HFFc6 (cell line): ENCODE measurements at regions not wholly inside any gene's neighbourhood (a gene's known extent, or its start where the extent isn't known, plus 50 kb on each side); places are given as distances from the start of the nearest gene placed in this dataset.

Experiments
- DNase-seq: peaks from one replicate; pipeline ENCODE4 v3.0.0-alpha.2; 2018
- H3K27ac Mint-ChIP-seq: 2 replicates; pipeline ENCODE4 v1.8.0; 2020; ENCODE audit warnings: mild to moderate bottlenecking, mixed read lengths
- H3K27me3 Mint-ChIP-seq: 2 replicates; pipeline ENCODE4 v1.8.0; 2021; ENCODE audit warnings: mild to moderate bottlenecking, moderate library complexity, mixed read lengths; ENCODE audit not compliant: insufficient read depth
- H3K36me3 Mint-ChIP-seq: 2 replicates; pipeline ENCODE4 v1.8.0; 2021; ENCODE audit warnings: low read depth, mixed read lengths
- H3K4me1 Mint-ChIP-seq: 2 replicates; pipeline ENCODE4 v1.8.0; 2020; ENCODE audit warnings: low read depth, mixed read lengths
- H3K4me3 Mint-ChIP-seq: 2 replicates; pipeline ENCODE4 v1.8.0; 2020; ENCODE audit warnings: mild to moderate bottlenecking, moderate library complexity, mixed read lengths
- H3K9me3 Mint-ChIP-seq: 2 replicates; pipeline ENCODE4 v1.8.0; 2020; ENCODE audit warnings: mild to moderate bottlenecking, mixed read lengths
- CTCF ChIP-seq: fragments of 200-600 bp; sonication (generic); IDR thresholded peaks from 2 replicates; pipeline ENCODE4 v1.5.0; 2021; ENCODE audit warnings: antibody characterized with exemption, mild to moderate bottlenecking

- no peaks in the 10 kb centered on the region for H3K9me3 Mint-ChIP-seq
- peak overlapping the region; percentile 65 for H3K27ac Mint-ChIP-seq
- peak overlapping the region; percentile 16 for H3K4me3 Mint-ChIP-seq
- peaks cover 74% of the 10 kb centered on the region for H3K4me1 Mint-ChIP-seq
- H3K36me3 Mint-ChIP-seq: no peaks in the 10 kb centered on the region; the same call in 1 of the 2 replicates
- peaks cover 4% of the 10 kb centered on the region; the same call in 1 of the 2 replicates for H3K27me3 Mint-ChIP-seq
- peak; percentile 87 for DNase-seq
- no peak for TF ChIP-seq CTCF
Measured at GRCh38 chr2:215751200-215751910, 262.0 kb downstream of the MREG start.

- Mint-ChIP-seq H3K4me3 (peak overlapping the region; percentile 16; the same call in 1 of the 2 replicates), H3K9me3 (no peaks in the 10 kb centered on the region), H3K4me1 (peaks cover 70% of the 10 kb centered on the region), H3K36me3 (no peaks in the 10 kb centered on the region; the same call in 1 of the 2 replicates), H3K27me3 (peaks cover 5% of the 10 kb centered on the region), H3K27ac (peak overlapping the region; percentile 65)
- DNase-seq: no peak
- TF ChIP-seq CTCF: no peak
Measured at GRCh38 chr2:215750763-215751162, 262.6 kb downstream of the MREG start.

GRCh38 chr2:215749092-215749957 is 264.0 kb downstream of the MREG start:
- Mint-ChIP-seq H3K4me1 (peaks cover 66% of the 10 kb centered on the region), H3K27ac (peak overlapping the region; percentile 60), H3K9me3 (no peaks in the 10 kb centered on the region), H3K4me3 (no peak overlapping the region), H3K27me3 (peaks cover 5% of the 10 kb centered on the region), H3K36me3 (no peaks in the 10 kb centered on the region; the same call in 1 of the 2 replicates)
- peak; percentile 75 for DNase-seq
- TF ChIP-seq CTCF: no peak

GRCh38 chr2:215748446-215748845 is 264.9 kb downstream of the MREG start:
- no peak overlapping the region; the same call in 1 of the 2 replicates for H3K27ac Mint-ChIP-seq
- no peak for TF ChIP-seq CTCF
- H3K4me3 Mint-ChIP-seq: no peak overlapping the region
- DNase-seq: no peak
- H3K4me1 Mint-ChIP-seq: peaks cover 66% of the 10 kb centered on the region
- no peaks in the 10 kb centered on the region for H3K36me3 Mint-ChIP-seq
- no peaks in the 10 kb centered on the region for H3K9me3 Mint-ChIP-seq
- H3K27me3 Mint-ChIP-seq: peaks cover 5% of the 10 kb centered on the region

GRCh38 chr2:215746887-215747615 is 266.3 kb downstream of the MREG start:
- Mint-ChIP-seq H3K27ac (no peak overlapping the region), H3K36me3 (no peaks in the 10 kb centered on the region), H3K27me3 (peaks cover 5% of the 10 kb centered on the region), H3K9me3 (no peaks in the 10 kb centered on the region), H3K4me1 (peaks cover 68% of the 10 kb centered on the region), H3K4me3 (no peak overlapping the region)
- TF ChIP-seq CTCF: no peak
- no peak for DNase-seq
